SK-N-MC (cell line): ENCODE measurements at regions not wholly inside any gene's neighbourhood (a gene's known extent, or its start where the extent isn't known, plus 50 kb on each side); places are given as distances from the start of the nearest gene placed in this dataset.

Experiments
- EZH2 ChIP-seq: fragments of 200-600 bp; sonication (generic); IDR thresholded peaks from one replicate; pipeline ENCODE4 v1.6.1; 2017; ENCODE audit warnings: antibody characterized with exemption
- FOXP2 ChIP-seq: optimal IDR thresholded peaks from 2 replicates; pipeline ENCODE3; 2011; ENCODE audit warnings: mild to moderate bottlenecking, moderate library complexity; ENCODE audit not compliant: insufficient read depth; ENCODE audit errors: extremely low read length, control extremely low read depth
- POLR2AphosphoS5 ChIP-seq: IDR thresholded peaks from 2 replicates; pipeline ENCODE4 v1.6.1; 2012; ENCODE audit warnings: mild to moderate bottlenecking, low read depth, low read length, borderline replicate concordance

- no peak for TF ChIP-seq POLR2AphosphoS5
- TF ChIP-seq EZH2 = no peak
- no peak for TF ChIP-seq FOXP2
These were observed 472.5 kb downstream of the PID1 start for GRCh38 chr2:228798458-228799207.
